Gastroesophageal sphincter (tissue), 4 donors: ENCODE measurements at regions not wholly inside any gene's neighbourhood (a gene's known extent, or its start where the extent isn't known, plus 50 kb on each side); places are given as distances from the start of the nearest gene placed in this dataset.

Experiments used
- ATAC-seq: fragments of 150-250 bp; one replicate; pipeline ENCODE4 v1.9.1; 2016; ENCODE audit warnings: mild to moderate bottlenecking, moderate library complexity
- H3K27ac ChIP-seq, 4 donors: fragments of 200-600 bp; sonication (generic) in 3 of 4; 1 replicate in 3 of 4; 2 replicates in 1 of 4; pipeline ENCODE4 v1.5.1; 2016 to 2019
- H3K27me3 ChIP-seq: fragments of 200-600 bp; sonication (generic); one replicate; pipeline ENCODE4 v1.5.1; 2019
- H3K36me3 ChIP-seq, 2 donors: fragments of 200-600 bp; sonication (generic); one replicate each; pipeline ENCODE4 v1.5.1; 2019; ENCODE audit warnings: control low read depth in 1 of 2
- H3K4me1 ChIP-seq, 3 donors: fragments of 200-600 bp; sonication (generic); 1 replicate in 2 of 3; 2 replicates in 1 of 3; pipeline ENCODE4 v1.5.1; 2016 to 2019; ENCODE audit warnings: control low read depth in 2 of 3
- H3K4me3 ChIP-seq, 2 donors: fragments of 200-600 bp; sonication (generic); one replicate each; pipeline ENCODE4 v1.5.1; 2019; ENCODE audit warnings: mild to moderate bottlenecking in 1 of 2, moderate library complexity in 1 of 2
- H3K9me3 ChIP-seq, 3 donors: fragments of 200-600 bp; sonication (generic); one replicate each; pipeline ENCODE4 v1.5.1; 2017 to 2019; ENCODE audit warnings: control low read depth in 2 of 3
- CTCF ChIP-seq, 4 experiments: fragments of 200-600 bp in 2 of 4; fragments of 450-650 bp in 2 of 4; sonication (generic) in 1 of 4; IDR thresholded peaks; one replicate each; pipeline ENCODE4 v1.5.1; 2017 to 2019; ENCODE audit warnings: antibody characterized with exemption in 4 of 4, mild to moderate bottlenecking in 2 of 4, moderate library complexity in 2 of 4
- EP300 ChIP-seq: sonication (generic); formaldehyde crosslinking; IDR thresholded peaks from one replicate; pipeline ENCODE4 v1.6.1; 2017; ENCODE audit warnings: antibody characterized with exemption, mild to moderate bottlenecking
- POLR2A ChIP-seq, 2 donors: fragments of 450-650 bp; IDR thresholded peaks; one replicate each; pipeline ENCODE4 v1.6.1; 2017; ENCODE audit warnings: antibody characterized with exemption in 2 of 2, mild to moderate bottlenecking in 2 of 2, moderate library complexity in 1 of 2
- POLR2AphosphoS5 ChIP-seq: sonication (generic); formaldehyde crosslinking; IDR thresholded peaks from one replicate; pipeline ENCODE4 v1.6.1; 2017; ENCODE audit warnings: antibody characterized with exemption
- WGBS, 2 donors: methylation state at CpG; one replicate each; pipeline ENCODE4 v1.1.5; 2018; ENCODE audit warnings: low coverage in 1 of 2; 5-methylcytosine and 5-hydroxymethylcytosine counted together

GRCh38 chr2:21461754-21462240 is 338.0 kb downstream of the TDRD15 start:
- TF ChIP-seq POLR2A (IDR thresholded peaks at IDR 0.05): no peak
- TF ChIP-seq POLR2AphosphoS5: no peak
- TF ChIP-seq EP300: no peak
- no peak for TF ChIP-seq CTCF (IDR thresholded peaks at IDR 0.05)
- Histone ChIP-seq H3K27ac (no peak overlapping the region), H3K9me3 (no peaks in the 10 kb centered on the region), H3K36me3 (no peaks in the 10 kb centered on the region), H3K4me1 (peaks cover 0 to 5% (median 2%) of the 10 kb centered on the region in 3 donors), H3K27me3 (no peaks in the 10 kb centered on the region), H3K4me3 (no peak overlapping the region)
- ATAC-seq: no peak
- WGBS, 2 donors: 23 to 40% methylated on average over 3 of the region's 3 CpGs

GRCh38 chr2:21466341-21466927 is 342.7 kb downstream of the TDRD15 start:
- WGBS, 2 donors: 14 to 31% methylated on average over 1 of the region's 1 CpG
- H3K9me3 ChIP-seq: no peaks in the 10 kb centered on the region
- H3K4me3 ChIP-seq: no peak overlapping the region
- no peak overlapping the region for H3K27ac ChIP-seq
- peaks cover 0 to 5% (median 5%) of the 10 kb centered on the region in 3 donors for H3K4me1 ChIP-seq
- ATAC-seq: no peak
- TF ChIP-seq CTCF (IDR thresholded peaks at IDR 0.05): no peak
- TF ChIP-seq POLR2AphosphoS5: no peak
- no peak for TF ChIP-seq POLR2A (IDR thresholded peaks at IDR 0.05)
- TF ChIP-seq EP300: no peak
- no peaks in the 10 kb centered on the region for H3K27me3 ChIP-seq
- no peaks in the 10 kb centered on the region for H3K36me3 ChIP-seq

GRCh38 chr2:21467280-21467818 is 343.6 kb downstream of the TDRD15 start:
- 47 to 100% methylated on average over 1 of the region's 1 CpG for WGBS, 2 donors
- no peak overlapping the region for H3K27ac ChIP-seq
- no peak for ATAC-seq
- no peak overlapping the region for H3K4me3 ChIP-seq
- no peaks in the 10 kb centered on the region for H3K27me3 ChIP-seq
- TF ChIP-seq POLR2A (IDR thresholded peaks at IDR 0.05): no peak
- TF ChIP-seq POLR2AphosphoS5: no peak
- TF ChIP-seq EP300: no peak
- TF ChIP-seq CTCF (IDR thresholded peaks at IDR 0.05): no peak
- H3K9me3 ChIP-seq: no peaks in the 10 kb centered on the region
- peaks cover 0 to 5% (median 2%) of the 10 kb centered on the region in 3 donors for H3K4me1 ChIP-seq
- H3K36me3 ChIP-seq: no peaks in the 10 kb centered on the region

GRCh38 chr2:21467910-21468309 is 344.1 kb downstream of the TDRD15 start:
- ATAC-seq: no peak
- Histone ChIP-seq H3K36me3 (no peaks in the 10 kb centered on the region), H3K4me1 (peaks cover 0 to 5% (median 2%) of the 10 kb centered on the region in 3 donors), H3K27me3 (no peaks in the 10 kb centered on the region), H3K9me3 (no peaks in the 10 kb centered on the region), H3K27ac (no peak overlapping the region), H3K4me3 (no peak overlapping the region)
- WGBS, 2 donors: 60 to 86% methylated on average over 2 of the region's 2 CpGs
- TF ChIP-seq CTCF (IDR thresholded peaks at IDR 0.05): no peak
- no peak for TF ChIP-seq EP300
- TF ChIP-seq POLR2AphosphoS5: no peak
- no peak for TF ChIP-seq POLR2A (IDR thresholded peaks at IDR 0.05)

- Histone ChIP-seq H3K4me1 (peaks cover 0 to 5% (median 2%) of the 10 kb centered on the region in 3 donors), H3K27ac (no peak overlapping the region), H3K4me3 (no peak overlapping the region), H3K27me3 (no peaks in the 10 kb centered on the region), H3K9me3 (no peaks in the 10 kb centered on the region), H3K36me3 (no peaks in the 10 kb centered on the region)
- 51 to 78% methylated on average over 4 of the region's 4 CpGs for WGBS, 2 donors
- ATAC-seq: no peak
- TF ChIP-seq POLR2A (IDR thresholded peaks at IDR 0.05) (no peak), POLR2AphosphoS5 (no peak), CTCF (IDR thresholded peaks at IDR 0.05) (no peak), EP300 (no peak)
Measured at GRCh38 chr2:21468624-21469023, 344.9 kb downstream of the TDRD15 start.
